HG02970 (cell line): ENCODE measurements at regions not wholly inside any gene's neighbourhood (a gene's known extent, or its start where the extent isn't known, plus 50 kb on each side); places are given as distances from the start of the nearest gene placed in this dataset.

Source experiments
- ATAC-seq: cut with Tn5 transposase; IDR thresholded peaks from one replicate; pipeline ENCODE4 v1.9.1; 2021; ENCODE audit warnings: mild to moderate bottlenecking, moderate library complexity, moderate number of reproducible peaks; ENCODE audit not compliant: unreplicated experiment, low FRiP score

DNA sequence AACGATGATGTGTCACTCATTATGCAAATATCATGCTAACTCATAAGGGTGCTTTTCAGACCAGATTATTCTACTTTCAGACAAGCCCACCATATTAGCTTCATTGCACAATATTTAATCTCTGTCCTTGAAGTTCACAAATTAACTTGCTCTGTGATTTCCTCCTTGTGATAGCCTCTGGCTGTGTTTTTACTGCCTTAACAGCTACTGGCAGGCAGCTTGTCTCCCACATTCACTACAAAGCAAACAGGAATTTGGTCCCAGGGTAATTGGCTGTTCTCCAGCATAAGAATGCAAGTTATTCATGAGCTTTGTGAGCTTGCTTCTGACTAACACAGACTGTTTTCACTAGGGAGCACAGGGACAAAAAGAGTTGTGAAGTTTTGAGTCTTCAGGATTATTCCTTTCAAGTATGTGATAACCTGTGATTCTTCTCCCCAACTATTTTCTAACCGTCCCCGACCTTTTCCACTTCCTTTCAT, 87.9 kb upstream of the HMCN1 start:
- no peak for ATAC-seq

DNA sequence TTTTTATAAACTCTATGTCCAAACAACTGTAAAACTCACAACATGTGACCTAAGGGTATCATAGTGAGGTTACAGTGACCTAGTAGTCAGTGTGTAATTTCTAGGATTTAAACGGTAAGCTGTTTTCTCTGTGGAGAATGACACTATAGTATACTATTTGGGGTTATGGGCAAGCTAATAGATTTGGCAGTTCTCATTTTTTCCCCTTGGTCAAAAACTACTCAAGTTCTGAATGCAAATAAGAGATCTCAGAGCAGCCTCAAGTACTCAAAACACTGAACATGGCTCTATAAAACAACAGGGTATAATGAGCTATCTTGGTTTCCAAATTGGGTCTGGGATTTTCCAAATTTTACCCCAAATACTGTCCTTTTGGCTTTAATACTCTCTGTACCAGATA, 88.5 kb upstream of the HMCN1 start:
- ATAC-seq = no peak

DNA sequence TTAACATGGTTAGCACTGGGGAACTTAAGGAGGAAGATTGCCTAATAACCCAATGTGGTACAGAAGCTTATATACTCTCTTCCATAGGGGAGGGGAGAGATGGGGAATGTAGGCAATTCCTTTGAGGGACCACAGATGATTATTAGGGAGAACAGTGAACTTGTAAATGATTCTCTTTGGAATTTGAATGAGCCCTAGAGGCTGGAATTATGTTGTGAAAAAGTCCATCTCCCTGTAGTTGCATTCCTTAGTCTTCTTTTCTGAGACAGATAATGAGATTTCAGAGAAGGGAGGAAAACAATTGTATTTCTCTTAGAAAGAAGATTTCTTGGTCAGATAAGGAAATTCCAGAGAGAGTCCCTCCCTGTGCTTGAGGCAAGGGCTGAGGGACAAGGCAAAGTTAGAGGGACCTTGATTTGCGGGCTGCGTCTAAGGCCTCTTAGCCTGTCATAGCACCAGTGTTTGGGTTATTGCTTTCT, 89.0 kb upstream of the HMCN1 start:
- ATAC-seq = no peak

DNA sequence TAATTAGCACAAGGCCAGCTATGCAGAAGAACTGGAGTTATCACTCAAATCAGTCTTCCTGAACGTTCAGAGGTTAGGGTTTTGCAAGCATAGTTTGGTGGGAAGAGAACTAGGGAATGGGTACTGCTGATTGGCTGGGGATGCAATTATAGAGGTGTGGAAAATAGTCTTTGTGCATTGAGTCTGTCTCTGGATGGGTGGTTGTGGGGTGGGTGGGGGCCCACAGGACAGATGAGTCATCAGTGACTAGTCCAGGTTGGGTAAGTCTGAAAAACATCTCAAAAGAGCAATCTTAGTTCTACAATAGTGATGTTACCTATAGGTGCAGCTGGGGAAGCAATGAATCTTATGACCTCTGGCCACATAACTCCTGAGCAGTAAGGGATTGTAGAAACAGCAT, 89.7 kb upstream of the HMCN1 start:
- ATAC-seq = no peak

DNA sequence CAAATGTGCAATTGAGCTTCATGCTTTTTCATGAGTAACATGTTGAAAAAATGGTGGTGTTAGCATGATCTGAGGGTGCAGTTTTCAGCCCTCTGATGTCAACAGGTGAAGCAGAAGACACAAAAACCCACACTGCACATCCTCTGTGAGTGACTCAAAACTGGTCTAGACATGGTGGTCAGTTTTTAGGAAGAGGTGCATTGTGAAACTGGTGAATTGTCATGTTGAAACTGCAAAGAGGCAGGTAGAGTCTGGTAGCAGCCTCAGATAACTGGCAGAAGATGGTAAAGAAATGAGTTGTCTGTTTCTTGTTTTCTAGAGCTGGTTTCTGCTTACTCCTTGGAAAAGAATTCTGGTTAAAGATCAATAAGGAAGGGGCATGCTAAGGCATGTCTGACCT, 97.3 kb upstream of the HMCN1 start:
- peak; percentile 99 for ATAC-seq

DNA sequence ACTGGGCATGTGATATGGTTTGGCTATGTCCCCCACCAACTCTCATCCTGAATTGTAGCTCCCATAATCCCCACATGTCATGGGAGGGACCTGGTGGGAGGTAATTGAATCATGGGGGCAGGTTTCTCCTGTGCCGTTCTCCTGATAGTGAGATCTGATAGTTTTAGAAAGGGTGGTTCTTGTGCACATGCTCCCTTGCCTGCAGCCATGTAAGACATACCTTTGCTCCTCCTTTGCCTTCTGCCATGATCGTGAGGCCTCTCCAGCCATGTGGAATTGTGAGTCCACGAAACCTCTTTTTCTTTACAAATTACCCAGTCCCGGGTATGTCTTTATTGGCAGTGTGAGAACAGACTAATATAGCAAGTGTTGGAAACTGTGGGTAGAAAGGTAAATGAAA, 99.5 kb upstream of the HMCN1 start:
- no peak for ATAC-seq

DNA sequence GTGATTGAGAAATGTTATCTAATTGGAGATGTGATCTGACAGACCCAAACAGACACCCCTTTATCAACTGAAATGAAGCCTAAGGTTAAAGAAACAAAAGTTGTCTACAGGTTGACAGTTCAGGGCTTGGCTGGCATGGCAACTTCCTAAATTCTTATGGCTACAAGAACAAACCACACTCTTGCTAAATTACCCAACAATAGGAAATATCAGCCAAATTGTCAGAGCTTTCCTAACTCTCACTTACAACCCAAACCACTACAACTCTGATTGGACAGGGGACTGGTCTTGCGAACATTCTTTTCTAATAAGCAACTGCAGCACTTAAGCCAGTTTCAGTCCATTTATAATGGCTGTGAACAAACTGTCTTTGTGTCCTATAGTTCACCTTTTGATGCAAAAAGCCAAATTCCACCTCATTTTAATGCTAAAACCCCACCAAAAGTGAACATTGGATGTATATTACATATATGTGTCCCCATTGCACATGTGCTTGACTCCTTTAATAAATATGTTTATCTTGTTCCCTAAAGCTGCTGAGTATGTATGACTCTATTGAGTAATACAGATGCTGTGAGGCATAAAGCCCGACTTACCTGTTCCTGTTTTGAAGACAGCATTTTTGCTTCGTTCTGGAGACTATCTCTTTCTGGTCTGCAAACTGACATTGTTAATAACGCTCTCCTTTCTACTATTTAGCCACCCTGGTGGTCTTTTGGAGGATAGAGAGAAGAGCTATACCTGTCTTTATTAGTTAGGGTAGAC, 101.3 kb upstream of the HMCN1 start:
- ATAC-seq = no peak

DNA sequence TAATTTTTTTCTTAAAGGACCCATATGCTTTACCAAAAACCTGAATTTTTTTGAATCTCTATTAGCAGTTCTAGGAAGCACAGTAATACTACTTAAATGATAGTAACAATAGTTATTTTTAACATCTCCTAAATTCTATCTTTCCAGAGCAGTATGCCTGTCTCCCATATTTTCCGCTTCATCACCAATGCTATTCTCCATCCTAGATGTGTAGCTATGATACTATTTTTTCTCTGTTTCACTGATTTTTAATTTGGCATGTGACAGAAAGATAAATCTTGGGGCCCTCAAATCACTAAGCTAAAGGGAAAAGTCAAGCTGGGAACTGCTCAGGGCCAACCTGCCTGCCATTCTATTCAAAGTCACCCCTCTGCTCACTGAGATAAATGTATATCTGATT, 102.3 kb upstream of the HMCN1 start:
- no peak for ATAC-seq

DNA sequence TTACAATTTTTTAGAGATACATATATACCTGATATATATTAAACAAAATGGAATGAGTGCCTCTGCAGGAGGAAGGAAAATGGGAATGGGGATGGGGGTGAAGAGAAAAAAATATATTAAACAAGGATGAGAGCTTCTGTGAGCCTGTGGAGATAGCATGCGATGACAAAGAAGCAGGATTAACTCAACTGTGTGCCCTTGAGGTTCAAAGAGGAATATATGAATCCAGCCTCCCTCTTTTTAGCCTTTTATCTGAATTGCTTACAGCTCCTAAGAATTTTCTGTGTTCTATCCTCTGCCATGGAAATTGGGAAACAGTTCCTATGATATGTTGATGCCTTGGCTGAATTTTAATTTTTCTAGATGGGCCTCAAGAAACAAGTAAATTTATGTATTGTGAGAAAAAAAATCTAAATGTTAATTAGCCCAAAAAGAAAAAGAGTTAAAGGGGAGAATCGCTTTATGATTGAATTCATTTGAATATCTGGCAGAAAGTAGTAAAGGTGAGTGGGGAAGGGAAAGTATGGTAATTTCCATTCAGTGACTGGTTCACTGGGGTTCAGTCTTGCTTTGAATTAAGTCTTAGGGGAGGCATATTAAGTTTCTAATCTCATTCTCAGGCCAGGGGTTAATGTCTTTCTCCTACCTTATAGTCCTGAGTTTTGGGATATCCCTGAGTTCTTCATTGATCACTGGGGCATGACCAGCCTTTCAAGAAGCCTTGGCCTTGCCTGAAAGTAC, 106.3 kb upstream of the HMCN1 start:
- no peak for ATAC-seq

DNA sequence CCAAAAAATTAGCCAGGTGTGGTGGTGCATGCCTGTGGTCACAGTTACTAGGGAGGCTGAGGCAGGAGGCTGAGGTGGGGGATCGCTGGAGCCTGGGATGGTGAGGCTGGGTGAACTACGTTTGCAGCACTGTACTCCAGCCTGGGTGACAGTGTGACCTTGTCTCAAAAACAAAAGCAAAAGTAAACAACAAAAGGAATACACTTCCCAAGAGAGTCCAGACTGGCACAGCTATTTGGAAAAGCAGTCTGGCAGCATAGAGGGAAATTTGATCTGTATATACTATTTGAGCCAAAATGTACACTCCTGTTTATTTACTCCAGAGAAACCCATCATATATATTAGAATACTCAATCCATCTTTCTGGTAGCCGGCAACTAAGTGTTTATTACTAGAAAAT, 107.0 kb upstream of the HMCN1 start:
- no peak for ATAC-seq

DNA sequence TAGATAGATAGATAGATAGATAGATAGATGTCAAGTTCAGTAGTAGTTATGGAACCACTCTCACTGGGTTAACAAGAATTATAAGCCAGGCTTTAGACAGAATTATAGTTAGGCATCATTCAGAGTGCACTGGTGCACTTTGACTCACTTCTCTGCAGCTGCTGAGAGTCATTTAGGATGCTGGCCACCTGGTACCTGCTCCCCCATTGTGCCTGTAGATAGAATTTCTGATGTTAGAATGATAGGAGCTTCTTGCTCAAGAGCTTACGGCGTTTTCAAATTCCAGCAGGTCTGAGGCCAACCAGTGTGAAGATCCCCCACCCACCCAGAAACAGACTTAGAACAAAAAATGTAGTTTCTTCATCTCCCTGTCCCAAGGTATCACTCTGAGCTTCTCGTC, 107.8 kb upstream of the HMCN1 start:
- no peak for ATAC-seq

DNA sequence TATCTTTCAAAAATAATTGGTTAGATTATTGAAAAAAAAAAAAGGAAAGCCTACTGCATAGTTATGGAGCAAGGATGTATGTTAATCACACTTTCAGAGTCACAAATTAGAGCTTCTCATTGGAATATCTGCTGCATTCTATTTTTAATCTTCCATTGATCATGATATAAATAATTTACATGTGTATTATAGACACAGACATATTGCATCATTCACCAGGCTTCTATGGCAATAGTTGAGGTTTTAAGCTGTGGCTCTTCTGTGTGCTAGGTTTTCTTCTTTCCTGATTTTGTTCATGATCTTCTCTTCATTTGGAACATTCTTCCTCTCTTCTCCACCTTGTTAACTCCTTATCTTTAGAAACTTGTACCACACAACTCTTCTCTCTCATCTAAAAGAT, 123.2 kb upstream of the HMCN1 start:
- ATAC-seq = no peak

DNA sequence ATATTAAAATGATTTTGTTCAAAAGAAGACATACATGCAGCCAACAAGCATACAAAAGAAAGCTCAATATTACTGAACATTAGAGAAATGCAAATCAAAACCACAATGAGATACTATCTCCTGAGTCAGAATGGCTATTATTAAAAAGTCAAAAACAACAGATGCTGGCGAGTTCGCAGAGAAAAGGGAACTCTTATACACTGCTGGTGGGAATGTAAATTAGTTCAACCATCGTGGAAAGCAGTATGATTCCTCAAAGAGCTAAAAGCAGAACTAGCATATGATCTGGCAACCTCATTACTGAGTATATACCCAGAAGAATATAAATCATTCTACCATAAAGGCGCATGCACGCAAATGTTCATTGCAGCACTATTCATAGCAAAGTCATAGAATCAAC, 126.0 kb upstream of the HMCN1 start:
- ATAC-seq = no peak

DNA sequence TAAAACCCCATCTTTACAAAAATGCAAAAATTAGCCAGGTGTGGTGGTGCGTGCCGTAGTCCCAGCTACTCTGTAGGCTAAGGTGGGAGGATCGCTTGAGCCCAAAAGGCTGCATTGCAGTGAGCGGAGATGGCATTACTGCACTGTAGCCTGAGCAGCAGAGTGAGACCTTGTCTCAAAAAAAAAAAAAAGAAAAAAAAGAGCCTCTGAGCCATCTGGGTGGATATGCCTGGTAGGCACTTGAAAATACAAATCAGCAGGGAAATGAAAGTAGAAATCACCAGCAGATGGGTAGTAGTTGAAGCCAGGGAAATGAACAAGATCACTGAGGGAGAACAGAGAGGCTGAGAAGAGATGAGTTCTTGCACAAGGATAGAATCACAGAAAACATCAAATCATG, 131.0 kb upstream of the HMCN1 start:
- ATAC-seq = no peak

DNA sequence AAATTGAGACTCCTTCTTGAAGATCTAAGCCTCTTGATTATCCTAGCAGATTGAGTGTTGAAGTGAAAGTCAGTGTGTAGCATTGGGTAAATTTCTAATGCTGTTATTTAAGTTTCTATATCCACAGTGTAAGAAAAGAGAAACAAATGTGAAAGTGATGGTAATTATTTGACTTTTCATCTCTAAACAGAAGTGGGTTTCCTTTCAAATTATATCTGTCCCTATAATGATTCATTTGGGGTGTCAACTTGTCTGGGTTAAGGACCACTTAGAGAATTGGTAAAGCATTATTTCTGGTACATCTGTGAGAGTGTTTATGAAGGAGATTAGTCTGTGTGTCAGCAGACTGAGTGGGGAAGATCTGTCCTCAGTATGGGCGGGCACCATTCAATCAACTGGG, 133.0 kb upstream of the HMCN1 start:
- ATAC-seq = no peak

DNA sequence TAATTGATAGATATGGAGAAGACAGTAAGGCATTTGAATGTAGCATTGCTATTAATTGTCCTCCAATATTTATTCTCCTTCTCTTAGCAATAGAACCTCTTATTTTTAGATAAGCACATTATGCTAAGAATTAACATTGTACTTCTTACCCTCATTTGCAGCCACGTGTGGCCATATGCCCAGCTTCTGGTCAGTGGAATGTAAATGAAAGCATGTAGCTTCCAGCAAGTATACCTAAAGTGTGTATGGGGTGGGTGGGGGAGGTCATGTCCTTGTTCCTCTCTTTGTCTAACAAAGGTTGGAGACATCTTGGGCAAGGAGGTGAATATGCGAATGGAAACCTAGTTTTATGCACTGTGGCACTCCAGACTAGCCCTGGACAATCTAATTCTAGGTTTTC, 133.6 kb upstream of the HMCN1 start:
- ATAC-seq = no peak

DNA sequence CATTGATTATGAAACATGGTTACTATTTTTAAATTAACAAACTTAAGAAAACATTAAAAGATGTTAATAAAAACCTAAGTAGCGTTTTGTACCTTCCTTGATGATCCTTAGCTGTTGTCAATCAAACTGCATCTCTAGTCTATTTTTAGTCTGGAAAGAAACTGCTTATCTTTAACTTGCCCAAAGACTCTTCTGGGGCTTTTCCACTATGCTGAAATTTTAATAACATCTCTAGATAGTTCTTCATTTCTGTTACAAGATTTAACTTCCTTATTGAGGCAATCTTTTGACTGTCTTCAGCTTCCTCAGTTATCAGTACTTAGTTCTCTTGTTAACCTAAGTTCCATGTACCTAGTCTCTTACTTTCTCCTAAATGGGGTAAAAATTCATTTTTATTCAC, 135.9 kb upstream of the HMCN1 start:
- no peak for ATAC-seq

DNA sequence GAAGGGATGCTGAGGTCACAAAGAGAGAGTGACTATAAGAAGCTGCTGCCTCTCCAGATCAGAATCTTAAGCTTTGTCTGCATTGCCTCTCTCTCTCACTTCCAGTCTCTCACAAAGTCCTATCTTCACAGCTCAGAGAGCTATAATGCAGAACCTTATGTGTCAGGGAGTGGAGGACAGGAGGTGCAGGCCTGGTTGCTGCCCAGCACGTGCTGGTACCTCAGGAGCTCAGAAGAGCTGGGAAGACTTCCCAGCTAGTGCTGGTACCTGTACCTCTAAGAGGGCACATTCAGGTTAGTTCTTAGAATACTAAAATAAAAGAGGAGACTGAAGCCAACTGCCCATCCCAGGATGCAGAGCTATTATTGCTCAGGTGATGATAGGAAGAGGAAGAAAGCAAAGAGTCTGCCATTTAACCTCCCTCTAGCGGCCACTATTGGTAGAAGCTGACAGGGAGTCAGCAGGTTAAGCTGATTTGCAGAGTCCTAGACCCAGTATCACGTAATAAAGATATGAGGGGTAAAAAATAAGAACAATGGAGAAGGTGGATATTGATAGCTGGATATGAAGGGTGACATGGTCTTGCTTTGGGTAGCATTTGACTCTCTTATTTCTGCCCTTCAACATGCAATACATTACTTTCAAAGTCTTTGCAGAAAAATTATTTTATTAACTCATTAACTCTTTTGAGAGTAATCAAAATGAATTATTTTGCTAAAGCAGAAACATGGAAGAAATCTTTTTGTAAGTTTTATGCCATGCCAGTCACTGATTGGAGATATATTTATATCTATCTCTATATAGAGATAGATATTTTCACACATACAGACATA, 138.1 kb upstream of the HMCN1 start:
- ATAC-seq = no peak

DNA sequence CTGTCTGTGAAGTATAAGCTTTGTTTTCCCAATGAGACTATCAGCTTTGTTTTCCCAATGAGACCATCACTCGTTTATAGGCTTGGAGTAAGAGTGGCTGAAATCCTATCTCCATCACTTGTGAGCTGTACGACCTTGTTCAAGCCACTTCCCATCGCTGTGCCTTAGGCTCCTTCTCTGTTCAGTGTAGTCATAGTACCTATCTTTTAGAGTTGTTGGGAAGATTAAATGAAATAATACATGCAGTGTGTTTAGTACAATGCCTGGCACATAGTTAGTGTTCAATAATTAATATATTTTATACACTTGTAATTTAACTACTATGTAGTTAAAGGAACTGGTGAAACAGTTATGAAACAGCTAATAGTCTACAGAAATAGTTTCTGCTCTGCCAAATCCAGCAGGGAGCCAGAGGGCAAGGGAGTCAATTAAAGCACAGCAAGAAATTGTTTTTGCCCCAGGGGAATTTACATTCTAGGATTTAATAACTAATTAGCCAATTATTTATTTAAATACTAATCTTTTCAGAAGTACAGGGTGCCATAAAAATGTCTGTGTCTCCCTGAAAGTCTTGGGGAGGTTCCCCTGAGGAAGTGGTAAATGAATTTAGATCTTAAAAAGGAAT, 139.3 kb upstream of the HMCN1 start:
- no peak for ATAC-seq

DNA sequence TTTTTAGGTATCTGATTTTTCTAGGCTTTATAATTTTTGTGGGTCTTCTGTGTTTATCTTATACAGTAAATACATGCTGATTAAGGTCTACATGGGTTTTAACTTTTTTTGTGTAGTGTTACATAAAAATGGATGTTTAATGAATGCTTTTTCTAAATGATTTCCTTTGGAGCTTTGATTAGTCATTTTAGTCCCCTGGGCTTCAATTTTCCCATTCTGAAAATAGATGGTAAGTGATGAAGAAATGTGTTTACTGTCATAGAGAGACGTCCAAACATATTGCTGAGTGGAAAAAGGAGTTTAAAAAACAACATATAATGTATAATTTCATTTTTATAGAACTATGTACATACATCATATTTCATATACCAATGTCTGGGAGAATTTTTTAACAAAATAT, 140.9 kb upstream of the HMCN1 start:
- no peak for ATAC-seq

DNA sequence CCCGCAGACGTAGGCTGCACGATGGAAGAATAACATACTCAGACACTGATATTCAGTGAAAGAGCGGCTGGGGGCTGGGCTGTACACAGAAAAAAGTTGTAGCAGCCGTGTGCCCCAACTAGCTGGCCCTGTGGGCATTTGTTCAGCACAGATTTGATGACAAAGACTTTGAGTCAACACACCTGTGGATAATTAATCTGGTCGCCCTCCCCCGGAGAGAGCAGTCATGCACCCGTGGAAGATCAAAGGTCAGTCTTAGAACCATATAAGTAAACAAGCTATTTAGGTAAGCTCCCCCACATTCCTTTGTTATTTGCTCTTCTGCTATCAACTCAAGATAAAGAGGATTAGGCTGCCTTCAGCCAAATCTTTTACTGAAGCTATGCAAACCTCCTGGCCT, 148.4 kb upstream of the HMCN1 start:
- ATAC-seq = no peak
